Body of pancreas (tissue), 4 donors: ENCODE measurements at regions not wholly inside any gene's neighbourhood (a gene's known extent, or its start where the extent isn't known, plus 50 kb on each side); places are given as distances from the start of the nearest gene placed in this dataset.

Source experiments
- CTCF ChIP-seq, 7 experiments: fragments of 450-650 bp in 4 of 7; fragments of 200-600 bp in 3 of 7; sonication (generic) in 3 of 7; IDR thresholded peaks; one replicate each; pipeline ENCODE4 v1.5.1; 2016 to 2019; ENCODE audit warnings: antibody characterized with exemption in 7 of 7
- POLR2A ChIP-seq, 3 donors: fragments of 450-650 bp; IDR thresholded peaks; one replicate each; pipeline ENCODE4 v1.6.1; 2016; ENCODE audit warnings: antibody characterized with exemption in 3 of 3, mild to moderate bottlenecking in 2 of 3

DNA sequence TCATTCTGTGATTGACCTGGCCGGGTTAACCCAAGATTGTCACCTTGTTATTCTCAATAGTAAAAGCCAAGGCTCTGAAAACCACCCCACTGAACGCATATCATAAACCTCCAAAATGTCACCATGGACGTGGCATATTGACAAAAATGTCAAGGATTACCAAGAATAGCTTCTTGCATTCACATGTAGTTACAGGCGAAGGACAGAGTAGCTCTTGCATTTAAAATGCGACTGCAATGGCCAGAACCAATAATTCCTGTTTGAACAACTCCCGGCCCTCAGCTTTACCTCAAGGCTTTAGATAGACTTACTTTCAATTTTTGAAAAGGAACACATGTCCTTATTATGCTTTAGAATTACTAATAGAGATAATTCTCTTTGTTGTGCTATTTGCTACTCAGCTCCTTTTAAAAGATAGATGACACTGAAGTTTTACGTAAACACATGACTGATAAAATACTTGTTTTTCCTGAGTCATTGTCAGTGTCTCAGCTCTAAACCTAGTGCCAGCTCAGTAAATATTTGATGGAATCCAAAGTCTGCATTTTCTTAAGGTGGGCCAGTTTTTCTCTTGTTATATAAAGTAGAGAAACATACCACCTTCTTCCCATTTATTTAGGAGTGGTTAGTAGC, 66.3 kb downstream of the CLDN34 start:
- TF ChIP-seq CTCF (IDR thresholded peaks at IDR 0.05) (no peak), POLR2A (IDR thresholded peaks at IDR 0.05) (no peak)
